BJ (cell line): ENCODE measurements at regions not wholly inside any gene's neighbourhood (a gene's known extent, or its start where the extent isn't known, plus 50 kb on each side); places are given as distances from the start of the nearest gene placed in this dataset.

Experiments used
- CTCF ChIA-PET: fragments of 350-600 bp; formaldehyde crosslinking; extraction: SDS; loops from one replicate; lab custom pipeline; 2021; ENCODE audit warnings: antibody characterized with exemption, inconsistent platforms; lab: Yijun Ruan, JAX
- POLR2A ChIA-PET: fragments of 300-600 bp; sonication (Branson Sonifier 250); formaldehyde crosslinking; extraction: SDS; loops from one replicate; lab custom pipeline; 2021; ENCODE audit warnings: antibody characterized with exemption; lab: Charles Lee
- DNase-seq: peaks from one replicate; pipeline ENCODE4 v3.0.0-alpha.2; 2011; ENCODE audit warnings: low read depth
- H3K27me3 ChIP-seq: 2 replicates; pipeline ENCODE4 v1.6.0; 2011; ENCODE audit warnings: low read length; ENCODE audit not compliant: control insufficient read depth, insufficient read depth
- H3K36me3 ChIP-seq: 2 replicates; pipeline ENCODE4 v1.5.1; 2011; ENCODE audit warnings: low read length; ENCODE audit not compliant: control insufficient read depth, insufficient read depth
- H3K4me3 ChIP-seq: 2 replicates; pipeline ENCODE4 v1.5.1; 2011; ENCODE audit warnings: low read depth, mild to moderate bottlenecking, control low read depth, low read length
- CTCF ChIP-seq: IDR thresholded peaks from 2 replicates; pipeline ENCODE4 v1.5.1; 2011; ENCODE audit warnings: low read depth, mild to moderate bottlenecking, control low read depth, inconsistent platforms, low read length, moderate library complexity; ENCODE audit not compliant: insufficient read depth

GRCh38 chr4:13986548-13986947 lies 359.0 kb upstream of the BOD1L1 start:
- Histone ChIP-seq H3K27me3 (no peaks in the 10 kb centered on the region), H3K4me3 (no peak overlapping the region), H3K36me3 (no peaks in the 10 kb centered on the region)
- CTCF ChIA-PET: no interaction called here
- TF ChIP-seq CTCF: no peak
- no peak for DNase-seq
- POLR2A ChIA-PET: no interaction called here

GRCh38 chr4:13988353-13989305 lies 361.1 kb upstream of the BOD1L1 start:
- Histone ChIP-seq H3K27me3 (no peaks in the 10 kb centered on the region), H3K36me3 (no peaks in the 10 kb centered on the region), H3K4me3 (no peak overlapping the region)
- ChIA-PET POLR2A (no interaction called here), CTCF (no interaction called here)
- no peak for DNase-seq
- TF ChIP-seq CTCF: no peak

- ChIA-PET POLR2A (interaction anchor here (0.5 kb wide), 1 partner anchor 327 kb away, joined by 3 read pairs; no protein-coding TSS in a partner anchor), CTCF (interaction anchor here (0.7 kb wide), 1 partner anchor 56 kb away, joined by 3 read pairs; no protein-coding TSS in a partner anchor)
- no peak for DNase-seq
- no peaks in the 10 kb centered on the region for H3K36me3 ChIP-seq
- no peaks in the 10 kb centered on the region for H3K27me3 ChIP-seq
- no peak for TF ChIP-seq CTCF
- H3K4me3 ChIP-seq: no peak overlapping the region
Observed at GRCh38 chr4:13989501-13989900, 362.0 kb upstream of the BOD1L1 start.

GRCh38 chr4:13990596-13991589 lies 363.4 kb upstream of the BOD1L1 start:
- TF ChIP-seq CTCF: no peak
- no peak for DNase-seq
- H3K4me3 ChIP-seq: no peak overlapping the region
- CTCF ChIA-PET: no interaction called here
- H3K36me3 ChIP-seq: no peaks in the 10 kb centered on the region
- POLR2A ChIA-PET: no interaction called here
- H3K27me3 ChIP-seq: no peaks in the 10 kb centered on the region
